ENCODE measurements at regions not wholly inside any gene's neighbourhood (a gene's known extent, or its start where the extent isn't known, plus 50 kb on each side); places are given as distances from the start of the nearest gene placed in this dataset.

GRCh38 chr9:106613250-106613737, 249.7 kb upstream of the ZNF462 start:
- no peak for TF ChIP-seq CTCF (IDR thresholded peaks at IDR 0.05; ENCODE audit: insufficient read depth in 1 of 2, low read depth in 1 of 2, low read length in 1 of 2, severe bottlenecking in 1 of 2, unreplicated experiment in 1 of 2)
- no peaks in the 10 kb centered on the region for H3K36me3 Mint-ChIP-seq (ENCODE audit: insufficient read depth, unreplicated experiment)
- BruUV-seq (replicated peaks), result no TSS peak
- H3K27ac Mint-ChIP-seq (ENCODE audit: unreplicated experiment), result no peak overlapping the region
- CTCF ChIA-PET, result no interaction called here
- H3K4me1 Mint-ChIP-seq (ENCODE audit: low read depth, unreplicated experiment), result peaks cover 4% of the 10 kb centered on the region
- POLR2A ChIA-PET, result no interaction called here
- Histone ChIP-seq H3K4me1 (peaks cover 2% of the 10 kb centered on the region), H3K9me3 (no peaks in the 10 kb centered on the region), H3K36me3 (ENCODE audit: control insufficient read depth, insufficient read depth, low read length) (no peaks in the 10 kb centered on the region), H3K27me3 (replicated peaks; ENCODE audit: control insufficient read depth, insufficient read depth, low read length) (no peaks in the 10 kb centered on the region), H3K4me3 (ENCODE audit: low read depth, low read length) (no peak overlapping the region)
- intact Hi-C loops (cut with micrococcal nuclease; ENCODE audit: unreplicated experiment), result no loop called here
- peaks cover under 1% of the 10 kb centered on the region for H3K9me3 Mint-ChIP-seq (ENCODE audit: unreplicated experiment)
- no peak overlapping the region for H3K4me3 Mint-ChIP-seq (ENCODE audit: unreplicated experiment)
- peaks cover 2% of the 10 kb centered on the region for H3K27me3 Mint-ChIP-seq (ENCODE audit: insufficient read depth, unreplicated experiment)
- no peak for DNase-seq

- ChIA-PET POLR2A (no interaction called here), CTCF (no interaction called here)
- Mint-ChIP-seq H3K9me3 (ENCODE audit: unreplicated experiment) (no peaks in the 10 kb centered on the region), H3K27ac (ENCODE audit: unreplicated experiment) (no peak overlapping the region), H3K36me3 (ENCODE audit: insufficient read depth, unreplicated experiment) (no peaks in the 10 kb centered on the region), H3K4me3 (ENCODE audit: unreplicated experiment) (no peak overlapping the region), H3K27me3 (ENCODE audit: insufficient read depth, unreplicated experiment) (peaks cover 2% of the 10 kb centered on the region), H3K4me1 (ENCODE audit: low read depth, unreplicated experiment) (peaks cover 7% of the 10 kb centered on the region)
- H3K9me3 ChIP-seq, result no peaks in the 10 kb centered on the region
- DNase-seq, result no peak
- H3K27me3 ChIP-seq (replicated peaks; ENCODE audit: control insufficient read depth, insufficient read depth, low read length), result no peaks in the 10 kb centered on the region
- H3K4me3 ChIP-seq (ENCODE audit: low read depth, low read length), result no peak overlapping the region
- intact Hi-C loops (cut with micrococcal nuclease; ENCODE audit: unreplicated experiment), result no loop called here
- H3K36me3 ChIP-seq (ENCODE audit: control insufficient read depth, insufficient read depth, low read length), result no peaks in the 10 kb centered on the region
- BruUV-seq (replicated peaks), result no TSS peak
- peaks cover 8% of the 10 kb centered on the region for H3K4me1 ChIP-seq
- TF ChIP-seq CTCF (IDR thresholded peaks at IDR 0.05; ENCODE audit: insufficient read depth in 1 of 2, low read depth in 1 of 2, low read length in 1 of 2, severe bottlenecking in 1 of 2, unreplicated experiment in 1 of 2), result no peak
Observed at GRCh38 chr9:106615118-106615889, 247.7 kb upstream of the ZNF462 start.

DNA sequence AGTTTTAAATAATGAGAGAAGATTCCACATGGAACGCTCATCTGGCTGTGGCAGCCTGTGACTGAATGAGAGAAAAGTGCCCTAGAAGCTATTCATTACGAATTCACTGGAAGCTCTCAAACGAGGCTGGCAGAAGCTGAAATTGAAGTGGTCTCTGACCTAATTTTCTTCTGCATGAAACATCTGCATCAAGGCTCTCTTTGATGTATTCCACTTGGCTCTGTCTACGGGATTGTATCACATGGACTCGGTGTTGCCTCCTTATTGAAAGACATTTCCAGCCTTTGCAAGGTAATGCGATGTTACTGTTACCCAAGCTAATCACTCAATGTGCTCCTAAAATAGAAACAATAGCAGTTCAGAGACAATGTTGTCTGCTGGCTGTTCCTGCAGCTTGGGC, 246.9 kb upstream of the ZNF462 start:
- Mint-ChIP-seq H3K27ac (ENCODE audit: unreplicated experiment) (no peak overlapping the region), H3K36me3 (ENCODE audit: insufficient read depth, unreplicated experiment) (no peaks in the 10 kb centered on the region), H3K9me3 (ENCODE audit: unreplicated experiment) (no peaks in the 10 kb centered on the region), H3K4me3 (ENCODE audit: unreplicated experiment) (no peak overlapping the region), H3K4me1 (ENCODE audit: low read depth, unreplicated experiment) (peaks cover 7% of the 10 kb centered on the region), H3K27me3 (ENCODE audit: insufficient read depth, unreplicated experiment) (peaks cover 2% of the 10 kb centered on the region)
- Histone ChIP-seq H3K27me3 (replicated peaks; ENCODE audit: control insufficient read depth, insufficient read depth, low read length) (no peaks in the 10 kb centered on the region), H3K4me1 (peaks cover 8% of the 10 kb centered on the region), H3K9me3 (no peaks in the 10 kb centered on the region), H3K36me3 (ENCODE audit: control insufficient read depth, insufficient read depth, low read length) (no peaks in the 10 kb centered on the region), H3K4me3 (ENCODE audit: low read depth, low read length) (no peak overlapping the region)
- ChIA-PET POLR2A (no interaction called here), CTCF (interaction anchor here (0.6 kb wide), 1 partner anchor 32 kb away, joined by 4 read pairs; no protein-coding TSS in a partner anchor)
- no TSS peak for BruUV-seq (replicated peaks)
- intact Hi-C loops (cut with micrococcal nuclease; ENCODE audit: unreplicated experiment), result no loop called here
- no peak for TF ChIP-seq CTCF (IDR thresholded peaks at IDR 0.05; ENCODE audit: insufficient read depth in 1 of 2, low read depth in 1 of 2, low read length in 1 of 2, severe bottlenecking in 1 of 2, unreplicated experiment in 1 of 2)
- no peak for DNase-seq
